Activated CD4-positive, alpha-beta T cell treated with anti-CD3 and anti-CD28 coated beads, Interleukin-2, amount 50 U/mL, for 16 hours (primary cell): ENCODE measurements at regions not wholly inside any gene's neighbourhood (a gene's known extent, or its start where the extent isn't known, plus 50 kb on each side); places are given as distances from the start of the nearest gene placed in this dataset.

ENCODE experiments used
- DNase-seq: peaks from one replicate; pipeline ENCODE4 v3.0.0-alpha.2; 2020

DNA sequence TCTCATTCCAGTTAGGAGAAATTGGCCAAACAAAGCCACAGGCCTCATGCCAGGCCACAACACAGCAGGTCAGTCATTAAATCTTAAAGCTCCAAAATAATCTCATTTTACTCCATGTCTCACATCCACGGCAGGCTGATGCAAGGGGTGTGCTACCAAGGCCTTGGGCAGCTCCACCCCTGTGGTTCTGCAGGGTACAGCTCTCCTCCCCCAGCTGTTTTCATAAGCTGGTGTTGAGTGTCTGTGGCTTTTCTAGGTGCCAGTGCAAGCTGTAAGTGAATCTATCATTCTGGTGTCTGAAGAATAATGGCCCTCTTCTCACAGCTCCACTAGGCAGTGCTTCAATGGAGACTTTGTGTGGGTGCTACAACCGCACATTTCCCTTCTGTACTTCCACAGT, 949.2 kb downstream of the TECRL start:
- no peak for DNase-seq

DNA sequence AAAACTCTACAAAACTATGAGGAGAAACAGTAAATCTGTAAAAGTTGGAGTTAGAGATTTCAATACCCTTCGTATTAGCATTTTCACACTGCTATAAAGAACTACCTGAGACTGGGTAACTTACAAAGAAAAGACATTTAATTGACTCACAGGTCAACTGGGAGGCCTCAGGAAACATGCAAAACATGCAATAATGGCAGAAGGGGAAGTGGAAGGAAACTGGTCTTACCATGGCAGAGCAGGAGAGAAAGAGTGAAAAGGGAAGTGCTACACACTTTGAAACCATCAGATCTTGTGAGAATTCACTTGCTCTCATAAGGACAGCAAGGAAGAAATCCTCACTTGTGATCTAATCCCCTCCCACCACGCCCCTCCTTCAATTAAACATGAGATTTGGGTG, 949.9 kb downstream of the TECRL start:
- no peak for DNase-seq

- no peak for DNase-seq
Measured at GRCh38 chr4:63458010-63458409, 951.2 kb downstream of the TECRL start.

DNA sequence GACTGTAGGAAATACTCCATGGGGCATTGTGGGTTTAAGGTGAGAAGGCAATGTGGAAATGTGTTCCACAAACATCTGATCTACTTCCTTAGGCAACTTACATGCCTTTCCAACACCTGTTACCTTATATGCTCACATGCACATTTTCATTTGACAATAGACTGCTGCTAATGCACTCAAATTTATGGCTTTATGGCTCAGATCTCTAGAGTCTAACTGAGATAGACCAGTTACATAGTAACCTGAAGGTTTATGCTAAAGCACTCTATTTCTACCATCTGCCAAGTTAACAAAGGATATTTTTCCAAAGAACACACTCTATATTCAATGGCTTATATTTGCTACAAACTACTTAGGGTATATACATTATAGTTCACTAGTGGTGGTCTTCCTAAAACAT, 969.0 kb downstream of the TECRL start:
- DNase-seq = no peak

GRCh38 chr4:63430105-63430504, 979.1 kb downstream of the TECRL start:
- no peak for DNase-seq

DNA sequence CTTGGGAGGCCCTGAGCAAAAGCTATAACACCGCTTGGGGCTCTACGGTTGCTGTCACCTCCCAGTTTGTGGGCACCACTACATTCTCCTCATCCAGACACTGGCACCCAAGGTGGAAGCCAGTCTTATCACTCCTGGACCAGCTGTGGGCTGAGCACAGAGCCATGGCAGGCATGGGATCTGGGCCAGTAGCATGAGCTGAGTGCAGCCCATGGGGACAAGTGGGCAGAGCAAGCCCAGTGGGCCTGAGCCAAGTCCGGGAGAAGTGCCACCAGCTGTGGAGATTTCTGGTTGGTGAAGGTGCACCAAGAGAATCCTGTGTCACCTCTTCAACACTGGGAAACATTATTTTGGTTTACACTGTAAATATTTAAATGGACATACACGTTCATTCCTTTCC, 1013.0 kb downstream of the TECRL start:
- no peak for DNase-seq

DNA sequence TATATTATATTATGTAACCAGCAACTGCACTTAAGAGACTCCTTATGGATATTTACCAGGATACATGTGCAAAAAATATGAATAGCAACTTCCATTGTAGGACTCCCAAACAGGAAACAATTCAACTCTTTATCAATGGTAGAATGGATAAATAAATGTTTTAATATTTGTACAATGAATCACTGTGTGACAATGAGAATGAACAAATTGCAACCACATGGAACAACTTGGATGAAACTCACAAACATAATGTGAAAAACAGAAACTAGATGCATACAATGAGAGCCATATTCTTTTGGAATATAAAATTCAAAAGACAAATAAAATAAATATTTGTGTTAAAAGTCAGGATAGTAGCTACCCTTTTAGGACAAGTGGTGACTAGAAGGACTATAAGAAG, 1015.7 kb downstream of the TECRL start:
- DNase-seq = no peak

DNA sequence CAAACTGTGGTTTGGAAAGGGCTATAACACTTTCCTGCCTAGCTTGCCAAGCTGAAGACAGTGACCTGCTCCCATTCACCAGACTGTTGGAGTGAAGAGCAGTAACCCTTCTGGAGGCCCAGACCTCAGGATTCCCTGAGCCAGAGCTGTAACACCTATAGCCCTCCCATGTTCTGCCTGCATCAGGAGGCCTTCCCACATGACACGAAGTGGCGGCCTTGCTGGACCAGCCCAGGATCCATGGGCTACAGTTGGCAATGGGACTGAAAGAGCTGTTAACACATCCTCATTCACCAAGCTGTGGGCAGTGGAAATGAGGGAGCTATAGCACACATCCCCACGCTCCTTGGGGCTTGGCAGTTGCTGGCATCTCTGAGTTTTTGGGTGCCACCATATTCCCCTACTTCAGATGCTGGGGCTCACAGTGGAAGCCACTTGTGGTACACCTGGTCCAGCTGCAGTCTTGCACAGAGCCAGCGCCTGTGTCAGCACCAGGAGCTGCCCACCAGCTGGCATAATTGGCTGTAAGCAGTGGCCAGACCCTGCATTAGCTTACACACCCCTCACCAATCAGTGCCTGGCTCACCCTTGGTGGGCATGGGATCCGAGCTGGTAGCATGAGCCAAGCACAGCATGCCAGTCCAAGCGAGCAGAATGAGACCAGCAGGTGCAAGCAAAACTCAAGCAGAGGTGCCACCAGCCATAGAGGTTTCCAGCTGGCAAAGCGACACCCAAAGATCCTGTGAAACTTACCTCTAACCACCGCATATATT, 1029.3 kb downstream of the TECRL start:
- DNase-seq = no peak

DNA sequence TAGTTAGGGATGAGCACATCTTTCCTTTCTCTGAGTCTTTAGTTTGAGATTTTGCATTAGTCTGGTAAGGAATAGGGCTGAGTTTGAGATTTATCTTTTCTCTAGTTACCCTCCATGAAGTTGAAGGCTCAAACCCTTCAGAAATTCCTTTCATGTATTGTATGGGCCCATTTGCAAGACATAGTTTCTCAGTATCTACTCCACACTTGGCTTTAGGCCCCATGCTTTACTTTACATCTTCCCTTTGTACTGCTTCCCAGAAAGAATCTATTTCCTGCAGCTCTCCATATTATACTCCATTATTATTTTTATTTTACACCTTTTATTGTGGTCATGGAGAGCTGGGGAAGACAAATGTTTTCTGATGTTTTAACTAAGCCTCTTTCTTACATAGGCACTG, 1038.2 kb downstream of the TECRL start:
- DNase-seq = no peak

- DNase-seq = no peak
Measured at GRCh38 chr4:63361628-63362027, 1047.6 kb downstream of the TECRL start.

GRCh38 chr4:63361066-63361465, 1048.2 kb downstream of the TECRL start:
- no peak for DNase-seq

DNA sequence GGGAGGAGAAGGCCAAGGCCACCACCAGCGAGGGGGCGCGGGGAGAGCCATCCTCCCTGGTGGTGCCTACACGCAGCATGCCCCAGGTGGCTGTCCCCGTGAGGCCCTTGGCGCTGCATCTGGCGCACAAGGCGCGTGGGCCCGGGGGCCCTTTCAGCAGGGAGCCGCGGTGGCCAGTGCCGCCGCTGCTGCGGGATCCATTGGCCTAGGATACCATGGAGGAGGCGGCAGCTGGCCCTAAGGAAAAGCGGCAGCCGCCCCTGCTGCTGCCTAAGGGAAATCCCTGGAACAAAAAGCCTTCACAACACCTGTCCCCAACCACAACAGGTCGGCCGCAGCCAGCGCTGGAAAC, 1059.6 kb downstream of the TECRL start:
- DNase-seq = no peak

- no peak for DNase-seq
Measured at GRCh38 chr4:63348735-63349673, 1060.2 kb downstream of the TECRL start.

DNA sequence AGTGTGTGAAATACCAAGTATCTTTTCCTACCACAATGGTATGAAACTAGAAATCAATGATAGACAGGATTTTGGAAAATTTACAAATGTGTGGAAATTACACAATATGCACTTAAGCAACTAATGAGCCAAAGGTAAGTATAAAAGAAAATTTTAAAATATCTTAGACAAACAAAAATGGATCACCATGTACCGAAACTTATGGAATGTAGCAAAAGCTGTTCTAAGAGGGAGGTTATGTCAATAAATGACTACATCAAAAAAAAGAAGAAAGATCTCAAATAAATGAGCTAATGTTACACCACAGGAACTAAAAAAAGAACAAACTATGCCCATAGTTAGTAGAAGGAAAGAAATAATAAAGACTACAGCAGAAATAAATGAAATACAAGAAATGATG, 1084.1 kb downstream of the TECRL start:
- no peak for DNase-seq

DNA sequence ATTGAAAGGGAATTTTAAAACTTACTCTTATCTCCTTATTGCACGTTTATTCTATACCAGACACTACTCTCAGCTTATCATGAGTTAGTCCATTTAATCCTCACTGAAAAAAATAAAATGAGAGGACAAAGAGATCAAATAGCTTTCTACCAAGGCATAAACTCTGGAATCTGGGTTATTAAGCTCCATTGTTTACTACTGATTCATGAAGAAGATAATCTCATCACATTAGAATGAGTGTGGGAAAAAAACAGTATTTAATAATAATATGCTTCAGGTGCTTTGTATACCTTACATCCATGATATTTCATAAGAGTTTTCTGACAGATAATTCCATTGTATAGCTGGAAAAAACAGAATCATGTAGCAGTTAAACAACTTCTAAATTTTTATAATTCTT, 1092.6 kb downstream of the TECRL start:
- DNase-seq = no peak

DNA sequence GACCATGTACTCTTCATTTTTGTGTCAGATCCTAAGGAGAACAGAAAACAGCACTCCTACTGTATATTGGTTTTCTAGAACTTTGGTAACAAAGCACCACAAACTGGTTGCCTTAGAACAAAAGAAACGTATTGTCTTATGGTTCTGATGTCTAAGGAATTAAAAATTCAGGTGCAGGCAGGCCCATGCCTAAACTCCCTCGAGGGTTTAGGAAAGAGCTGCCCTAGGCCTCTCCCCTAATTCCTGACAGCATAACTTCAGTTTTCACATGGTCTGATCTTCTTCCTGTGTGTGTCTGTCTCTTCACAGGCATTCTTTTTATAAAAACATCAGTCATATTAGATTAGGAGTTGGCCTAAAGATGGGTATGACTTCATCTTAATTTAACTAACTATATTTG, 1093.6 kb downstream of the TECRL start:
- DNase-seq = no peak

- DNase-seq = no peak
Measured at GRCh38 chr4:63308697-63309096, 1100.6 kb downstream of the TECRL start.

DNA sequence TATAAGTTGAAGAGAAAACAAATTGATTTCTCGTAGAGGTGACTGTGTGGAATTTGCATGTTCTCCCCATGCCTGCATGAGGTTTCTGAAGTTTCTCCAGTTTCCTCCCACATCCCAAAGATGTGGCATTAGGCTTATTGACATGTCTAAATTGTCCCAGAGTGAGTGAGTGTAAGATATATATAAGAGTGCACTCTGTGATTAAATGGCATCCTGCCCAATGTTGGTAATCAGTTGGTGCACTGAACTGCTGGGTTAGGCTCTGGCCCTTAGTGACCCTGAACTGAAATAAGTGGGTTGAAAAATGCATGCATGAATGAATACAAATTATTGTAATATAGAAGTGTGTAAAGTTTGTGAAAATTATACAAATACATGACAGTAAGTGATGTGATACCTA, 1106.5 kb downstream of the TECRL start:
- no peak for DNase-seq

DNA sequence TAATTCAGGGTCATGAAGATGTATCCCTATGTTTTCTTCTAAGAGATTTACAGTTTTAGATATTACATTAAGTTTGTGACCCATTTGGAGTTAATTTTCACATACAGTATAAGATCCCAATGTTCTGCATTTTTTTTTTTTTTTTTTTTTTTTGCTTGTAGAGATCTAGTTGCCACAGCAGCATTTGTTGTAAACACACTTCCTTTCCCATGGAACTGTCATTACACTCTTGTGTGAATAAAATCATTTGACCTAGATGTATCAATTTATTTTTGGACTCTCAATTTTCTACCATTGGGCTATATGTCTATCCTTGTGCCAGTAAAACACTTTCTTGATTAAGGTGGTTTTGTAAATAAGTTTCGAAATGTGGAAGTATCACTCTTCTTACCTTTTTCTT, 1107.2 kb downstream of the TECRL start:
- no peak for DNase-seq

DNA sequence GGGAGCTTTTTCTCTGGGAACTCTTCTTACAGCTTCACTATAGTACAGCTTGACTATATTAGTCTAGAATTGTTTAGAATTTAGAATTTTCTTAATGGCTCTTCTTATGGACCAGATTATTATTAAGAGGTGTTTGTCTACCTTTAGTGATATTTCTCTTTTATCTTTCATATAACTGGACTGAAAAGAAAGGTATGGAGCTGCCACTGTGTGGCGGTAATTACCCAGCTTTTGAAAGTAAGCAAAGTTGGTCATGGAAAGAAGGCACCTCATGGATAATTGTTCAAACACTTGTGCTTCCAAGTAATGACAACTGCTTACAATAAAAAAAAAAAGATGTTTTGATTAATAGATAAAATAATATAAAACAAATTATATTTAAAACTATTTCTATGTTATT, 1112.5 kb downstream of the TECRL start:
- DNase-seq = no peak

GRCh38 chr4:63275491-63275890, 1133.8 kb downstream of the TECRL start:
- no peak for DNase-seq

- DNase-seq = no peak
Measured at GRCh38 chr4:63269156-63269555, 1140.1 kb downstream of the TECRL start.

DNA sequence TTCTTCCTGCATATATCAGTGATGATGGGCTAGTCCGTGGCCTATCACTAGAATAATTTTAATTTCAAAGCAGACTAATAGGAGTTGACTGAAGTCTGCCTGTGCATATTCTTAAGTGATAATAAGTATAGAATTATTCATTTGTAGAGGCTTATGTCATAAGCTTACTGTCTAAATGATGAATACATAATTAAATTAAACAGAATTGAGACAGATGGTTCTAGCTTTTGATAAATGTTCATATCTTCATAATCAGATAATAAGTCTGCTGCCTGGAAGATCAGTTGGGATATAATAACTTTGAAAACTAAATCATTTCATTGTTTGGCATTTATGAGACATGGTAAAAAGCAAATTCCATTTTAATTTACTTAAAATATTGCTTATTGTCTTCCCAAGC, 1175.6 kb downstream of the TECRL start:
- no peak for DNase-seq

DNA sequence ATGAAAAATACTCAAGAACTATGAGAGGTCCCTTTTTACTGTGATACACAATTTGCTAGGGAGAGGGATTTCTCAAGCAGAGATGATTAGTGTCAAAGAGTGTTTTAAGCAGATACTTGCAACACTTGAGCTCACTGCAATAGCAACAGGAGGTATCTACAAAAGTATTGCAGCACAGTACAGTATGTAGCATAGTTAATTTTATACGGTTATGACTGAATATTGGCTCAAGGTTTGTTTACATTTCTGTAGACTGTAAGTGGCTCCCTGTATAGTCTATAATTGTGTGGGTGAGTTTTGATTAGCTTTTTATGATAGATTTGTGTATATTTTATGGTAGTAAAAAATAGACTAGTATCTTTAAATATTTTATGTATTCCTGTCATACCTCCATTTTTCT, 1177.2 kb downstream of the TECRL start:
- DNase-seq = no peak
